Pancreas (tissue), 10 donors: ENCODE measurements at regions not wholly inside any gene's neighbourhood (a gene's known extent, or its start where the extent isn't known, plus 50 kb on each side); places are given as distances from the start of the nearest gene placed in this dataset.

ENCODE experiments used
- ATAC-seq, 4 donors: fragments of 200-7000 bp; cut with Tn5 transposase; one replicate each; pipeline versions ENCODE4 v1.8.0 to v1.9.1; 2020; ENCODE audit warnings: mild to moderate bottlenecking in 4 of 4, moderate library complexity in 4 of 4
- DNase-seq, 6 donors: peaks; one replicate each; pipeline ENCODE4 v3.0.0-alpha.2; 2020
- FAIRE-seq: peaks from 2 replicates; lab custom pipeline; 2012; peaks lifted over from hg19 to GRCh38; lab: Jason Lieb, UNC
- H3K27ac ChIP-seq, 4 donors: fragments of 200-600 bp; sonication (generic); 1 replicate in 3 of 4; 2 replicates in 1 of 4; pipeline versions ENCODE4 v1.5.0 to v1.8.0; 2020
- H3K27me3 ChIP-seq, 4 donors: fragments of 200-600 bp; one replicate each; pipeline ENCODE4 v1.8.0; 2021
- H3K36me3 ChIP-seq, 3 donors: fragments of 200-600 bp; sonication (generic) in 1 of 3; one replicate each; pipeline versions ENCODE4 v1.5.0 to v1.8.0; 2020 to 2021
- H3K4me1 ChIP-seq, 3 donors: fragments of 200-600 bp; one replicate each; pipeline ENCODE4 v1.8.0; 2021
- H3K4me3 ChIP-seq, 4 donors: fragments of 200-600 bp; sonication (generic) in 2 of 4; one replicate each; pipeline versions ENCODE4 v1.5.0 to v1.8.0; 2020 to 2021
- H3K9me3 ChIP-seq, 4 donors: fragments of 200-600 bp; one replicate each; pipeline ENCODE4 v1.8.0; 2021
- CTCF ChIP-seq, 4 donors: fragments of 200-600 bp; sonication (generic) in 3 of 4; IDR thresholded peaks; one replicate each; pipeline versions ENCODE4 v1.5.0 to v1.8.0; 2021; ENCODE audit warnings: antibody characterized with exemption in 4 of 4
- WGBS, 2 donors: extraction: QIAGEN DNeasy Blood & Tissue Kit; methylation state at CpG; one replicate each; pipeline ENCODE4 v1.1.7; 2013; 5-methylcytosine and 5-hydroxymethylcytosine counted together
- intact Hi-C, 3 donors: fragments of 100-400 bp; cut with DNase I; formaldehyde crosslinking; loops; one replicate each; pipeline versions ENCODE4 v1.11.1 to v1.14.2; 2022
- donor health status: healthy with polysubstance abuse.
- donor health status: DM: no; HTN: no; CAD: no; lungs with moderate emphysema.
- donor health status: DM: no; HTN: no; CAD: no.
- donor health status: control.
- donor health status: control.
- donor health status: Bipolar disorder and iron deficiency.
- donor health status: DM: yes; HTN: yes; CAD: no.
- donor health status: DM: no; HTN: no; CAD: no.
- donor health status: DM: no; HTN: no; CAD: no.
- donor health status: DM: yes; HTN: yes; CAD: no.

- DNase-seq (no peak), ATAC-seq (no peak), FAIRE-seq (no peak)
- WGBS, 2 donors, result 72 to 84% methylated on average over 2 of the region's 2 CpGs
- no peaks in the 10 kb centered on the region for H3K36me3 ChIP-seq
- no peaks in the 10 kb centered on the region for H3K9me3 ChIP-seq
- no peaks in the 10 kb centered on the region for H3K4me1 ChIP-seq
- intact Hi-C loops, result no loop called here
- H3K27me3 ChIP-seq, result no peaks in the 10 kb centered on the region
- H3K27ac ChIP-seq, result no peak overlapping the region
- no peak overlapping the region for H3K4me3 ChIP-seq
- TF ChIP-seq CTCF (IDR thresholded peaks at IDR 0.05), result no peak
Measured at GRCh38 chr18:10195529-10195928, 258.9 kb upstream of the APCDD1 start.

GRCh38 chr18:10197097-10197496 lies 257.3 kb upstream of the APCDD1 start:
- peak in 1 of 6 donors; percentile 30 for DNase-seq
- WGBS, 2 donors, result 37 to 48% methylated on average over 12 of the region's 12 CpGs
- peak in 3 of 4 donors; percentile 25 to 90 (median 71) for ATAC-seq
- intact Hi-C loops, result no loop called here
- no peaks in the 10 kb centered on the region for H3K9me3 ChIP-seq
- no peaks in the 10 kb centered on the region for H3K4me1 ChIP-seq
- no peaks in the 10 kb centered on the region for H3K27me3 ChIP-seq
- no peak for FAIRE-seq
- TF ChIP-seq CTCF (IDR thresholded peaks at IDR 0.05), result no peak
- H3K4me3 ChIP-seq, result no peak overlapping the region
- no peaks in the 10 kb centered on the region for H3K36me3 ChIP-seq
- H3K27ac ChIP-seq, result no peak overlapping the region

GRCh38 chr18:10201226-10201625 lies 253.2 kb upstream of the APCDD1 start:
- Histone ChIP-seq H3K4me1 (no peaks in the 10 kb centered on the region), H3K9me3 (no peaks in the 10 kb centered on the region), H3K36me3 (no peaks in the 10 kb centered on the region), H3K27me3 (no peaks in the 10 kb centered on the region), H3K27ac (no peak overlapping the region), H3K4me3 (no peak overlapping the region)
- no peak for TF ChIP-seq CTCF (IDR thresholded peaks at IDR 0.05)
- DNase-seq, result no peak
- intact Hi-C loops, result no loop called here
- WGBS, 2 donors, result 82 to 85% methylated on average over 5 of the region's 5 CpGs
- no peak for ATAC-seq
- FAIRE-seq, result no peak

GRCh38 chr18:10201659-10202058 lies 252.8 kb upstream of the APCDD1 start:
- 73 to 83% methylated on average over 2 of the region's 2 CpGs for WGBS, 2 donors
- DNase-seq, result no peak
- ATAC-seq, result peak in 1 of 4 donors; percentile 47
- intact Hi-C loops, result no loop called here
- FAIRE-seq, result no peak
- H3K4me3 ChIP-seq, result no peak overlapping the region
- H3K4me1 ChIP-seq, result no peaks in the 10 kb centered on the region
- H3K27ac ChIP-seq, result no peak overlapping the region
- no peaks in the 10 kb centered on the region for H3K36me3 ChIP-seq
- TF ChIP-seq CTCF (IDR thresholded peaks at IDR 0.05), result no peak
- no peaks in the 10 kb centered on the region for H3K27me3 ChIP-seq
- no peaks in the 10 kb centered on the region for H3K9me3 ChIP-seq

- FAIRE-seq (no peak), DNase-seq (no peak), ATAC-seq (no peak)
- Histone ChIP-seq H3K27me3 (no peaks in the 10 kb centered on the region), H3K27ac (no peak overlapping the region), H3K4me3 (no peak overlapping the region), H3K9me3 (no peaks in the 10 kb centered on the region), H3K4me1 (no peaks in the 10 kb centered on the region), H3K36me3 (no peaks in the 10 kb centered on the region)
- 73 to 87% methylated on average over 7 of the region's 7 CpGs for WGBS, 2 donors
- TF ChIP-seq CTCF (IDR thresholded peaks at IDR 0.05), result no peak
- intact Hi-C loops, result no loop called here
Measured at GRCh38 chr18:10202845-10203321, 251.6 kb upstream of the APCDD1 start.
